ENCODE measurements at regions not wholly inside any gene's neighbourhood (a gene's known extent, or its start where the extent isn't known, plus 50 kb on each side); places are given as distances from the start of the nearest gene placed in this dataset. TPM values are rescaled to one million over a fixed set of nuclear protein-coding genes. Genes with fewer than 3 reads are reported as not detected.

Small RNAs in the stretch of these regions (small RNA-seq; reads per million reads assigned to genes)
- gene RF00324: not detected
